ENCODE measurements at regions not wholly inside any gene's neighbourhood (a gene's known extent, or its start where the extent isn't known, plus 50 kb on each side); places are given as distances from the start of the nearest gene placed in this dataset.

DNA sequence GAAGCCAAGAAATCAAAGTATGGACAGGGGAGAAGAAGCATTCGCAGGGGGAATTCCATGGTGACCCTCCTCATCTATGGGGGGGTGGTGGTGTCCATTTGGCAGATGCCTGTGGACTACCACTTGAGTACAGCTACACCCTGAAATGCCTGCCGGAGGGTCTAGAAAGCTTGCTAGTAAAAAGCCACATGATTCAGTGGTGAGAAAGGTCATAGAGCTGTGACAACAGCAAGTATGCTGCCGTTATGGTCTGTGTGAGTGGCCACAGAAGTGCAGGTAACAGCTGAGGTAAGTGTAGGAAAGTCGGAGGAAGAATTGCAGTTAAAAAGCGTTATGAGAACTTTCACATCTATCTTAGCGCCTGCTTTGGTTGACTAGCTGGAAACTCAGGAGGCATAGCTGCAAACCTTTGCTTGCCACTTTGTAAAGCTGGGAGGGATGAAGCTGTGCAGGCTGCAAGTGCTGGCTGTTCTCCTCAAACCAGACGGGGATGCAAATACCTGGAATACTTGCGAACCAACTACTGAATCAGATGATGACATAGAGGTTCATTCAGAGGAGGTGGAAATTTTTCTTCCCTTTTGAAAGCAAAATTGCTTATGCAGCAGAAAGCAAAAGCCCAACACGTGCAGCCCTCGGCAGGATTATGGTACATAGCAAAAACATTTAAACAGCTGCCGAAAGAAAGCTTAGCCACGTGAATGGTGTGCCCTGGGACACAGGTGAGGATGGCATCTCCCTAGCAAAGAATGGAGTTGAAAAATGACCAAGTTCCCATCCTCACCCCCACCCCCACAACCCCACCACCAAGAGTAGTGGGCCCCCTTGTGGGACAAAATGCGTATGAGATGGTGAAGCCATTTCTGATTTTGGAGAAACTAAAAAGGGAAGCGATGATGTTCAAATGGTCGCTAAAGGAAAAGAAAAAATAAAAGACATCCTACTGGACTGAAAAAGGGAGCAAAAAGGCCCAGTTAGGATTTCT lies 287.0 kb downstream of the RERGL start:
- DNase-seq: no peak

DNA sequence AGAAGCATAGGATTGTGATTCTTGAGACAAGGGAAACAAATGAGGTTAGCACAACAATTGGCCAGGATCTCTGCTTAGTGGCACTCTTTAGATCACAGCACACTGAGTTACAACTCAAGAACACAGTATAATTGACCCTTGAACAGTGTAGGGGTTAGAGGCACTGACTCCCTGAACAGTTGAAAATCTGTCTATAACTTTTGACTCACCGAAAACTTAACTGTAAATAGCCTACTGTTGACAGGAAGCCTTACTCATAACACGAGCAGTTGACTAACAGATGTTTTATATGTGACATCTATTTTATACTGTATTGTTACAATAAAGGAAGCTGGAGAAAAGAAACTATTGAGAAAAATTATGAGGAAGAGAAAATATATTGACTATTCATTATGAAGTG lies 296.1 kb downstream of the RERGL start:
- DNase-seq: no peak

DNA sequence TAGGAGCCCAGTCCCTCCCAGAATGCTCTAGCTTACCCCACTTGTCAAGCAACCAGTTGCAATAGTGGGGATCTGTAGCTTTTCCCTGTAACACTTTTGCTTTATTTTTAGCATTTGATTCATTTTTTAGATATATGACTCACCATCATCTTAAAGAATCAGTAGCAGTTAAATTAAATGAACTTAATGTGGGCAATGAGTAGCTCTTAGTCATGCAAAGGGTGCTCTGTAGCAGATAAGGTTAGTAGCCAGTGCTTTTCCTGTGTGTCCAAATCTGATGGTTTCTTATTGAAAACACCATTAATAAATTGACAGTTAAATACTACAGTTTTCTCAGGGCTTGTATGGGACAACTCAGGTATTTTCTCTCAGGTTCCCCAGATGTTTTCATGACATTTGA lies 311.8 kb downstream of the RERGL start:
- no peak for DNase-seq

DNA sequence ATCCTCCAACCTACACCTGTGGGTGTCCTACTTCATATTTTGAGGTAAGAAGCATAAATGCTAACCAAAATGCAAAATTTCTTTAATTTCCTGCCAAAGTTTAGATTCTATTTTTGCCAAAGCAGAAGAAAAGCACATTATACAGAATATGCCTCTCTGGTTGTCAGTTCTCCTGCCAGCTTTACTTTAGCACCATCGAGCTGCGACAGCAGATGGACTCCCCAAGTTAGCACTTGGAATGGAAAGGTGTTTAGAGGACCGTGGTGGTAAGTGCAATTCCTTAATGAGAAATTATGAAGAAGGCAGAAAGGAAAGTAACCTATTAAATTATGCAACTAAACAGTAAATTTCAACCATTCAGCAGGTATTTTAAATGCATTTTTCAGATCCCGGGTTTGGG lies 326.6 kb downstream of the RERGL start:
- DNase-seq: no peak

DNA sequence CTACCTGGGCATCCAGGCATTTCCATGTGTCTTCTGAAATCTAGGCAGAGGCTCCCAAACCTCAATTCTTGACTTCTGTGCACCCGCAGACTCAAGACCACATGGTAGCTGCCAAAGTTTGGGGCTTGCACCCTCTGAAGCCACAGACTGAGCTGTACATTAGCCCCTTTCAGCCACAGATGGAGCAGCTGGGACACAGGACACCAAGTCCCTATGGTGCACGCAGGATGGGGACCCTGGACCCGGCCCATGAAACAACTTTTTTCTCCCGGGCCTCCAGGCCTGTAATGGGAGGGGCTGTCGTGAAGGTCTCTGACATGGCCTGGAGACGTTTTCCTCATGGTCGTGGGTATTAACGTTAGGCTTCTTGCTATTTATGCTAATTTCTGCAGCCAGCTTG lies 330.0 kb downstream of the RERGL start:
- no peak for DNase-seq

All from fibroblast of skin of abdomen (primary cell).